ENCODE measurements at regions not wholly inside any gene's neighbourhood (a gene's known extent, or its start where the extent isn't known, plus 50 kb on each side); places are given as distances from the start of the nearest gene placed in this dataset.
"Not testable (repeated sequence)": the region's sequence is repeated elsewhere in the genome, so short reads cannot be mapped to it uniquely, and the experiment has no call there.

DNA sequence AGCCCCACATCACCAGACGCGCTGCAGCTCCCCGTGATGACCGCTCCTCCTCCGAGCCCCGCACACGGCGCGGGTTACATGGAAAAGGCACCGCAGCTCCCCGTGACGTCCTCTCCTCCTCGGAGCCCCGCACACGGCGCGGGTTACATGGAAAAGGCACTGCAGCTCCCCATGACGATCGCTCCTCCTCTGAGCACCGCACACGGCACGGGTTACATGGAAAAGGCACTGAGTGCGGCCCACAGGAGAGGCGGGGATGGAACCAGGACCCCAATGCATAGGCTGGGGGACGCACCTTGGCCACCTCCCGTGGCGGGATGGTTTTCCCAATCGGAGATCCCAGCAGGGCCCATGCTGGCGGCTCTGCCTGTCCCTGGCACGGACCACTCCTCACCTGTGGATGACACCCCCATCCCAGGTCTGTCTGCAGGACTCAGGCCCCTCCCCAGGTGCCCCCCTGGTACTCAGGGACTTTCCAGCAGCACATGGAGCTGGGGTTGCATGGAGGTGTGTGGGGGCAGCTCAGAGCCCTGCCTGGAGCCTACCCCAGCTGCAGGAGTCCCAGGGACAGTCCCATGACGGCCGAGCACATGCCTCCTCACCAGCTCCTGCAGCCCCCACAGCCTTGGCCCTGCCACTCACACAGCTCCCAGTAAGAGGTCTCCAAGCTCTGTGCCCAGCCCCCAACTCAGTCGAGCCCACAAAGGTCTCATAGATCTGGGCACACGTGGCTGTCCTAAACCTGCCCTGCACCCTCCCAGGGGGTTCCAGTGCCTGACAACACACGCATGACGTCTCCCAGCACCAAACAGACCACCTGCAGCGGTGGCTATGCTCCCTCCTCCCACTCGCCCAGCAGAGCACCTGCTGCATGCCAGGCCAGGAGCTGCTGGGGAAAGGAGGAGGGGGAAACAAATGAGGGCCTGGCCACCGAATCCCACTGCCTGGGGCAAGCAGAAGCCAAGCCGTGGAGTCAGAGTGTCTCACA is 166.6 kb downstream of the BRD1 start:
- no peaks in the 10 kb centered on the region for H3K9me3 ChIP-seq (ENCODE audit: control insufficient read depth, low read length)
- no peaks in the 10 kb centered on the region for H3K27me3 ChIP-seq (replicated peaks; ENCODE audit: control insufficient read depth, insufficient read depth, low read length, poor library complexity, severe bottlenecking)
- DNase-seq, result no peak
- no peak overlapping the region for H3K27ac ChIP-seq (ENCODE audit: insufficient read depth, low read length, poor library complexity, severe bottlenecking)
- no peaks in the 10 kb centered on the region for H3K36me3 ChIP-seq (ENCODE audit: control insufficient read depth, insufficient read depth, low read length)
- peaks cover 6% of the 10 kb centered on the region for H3K4me1 ChIP-seq (ENCODE audit: control insufficient read depth, insufficient read depth, low read length, poor library complexity, severe bottlenecking)
- no peak overlapping the region for H3K4me3 ChIP-seq (ENCODE audit: insufficient read depth, low read depth, low read length, poor library complexity, severe bottlenecking)

DNA sequence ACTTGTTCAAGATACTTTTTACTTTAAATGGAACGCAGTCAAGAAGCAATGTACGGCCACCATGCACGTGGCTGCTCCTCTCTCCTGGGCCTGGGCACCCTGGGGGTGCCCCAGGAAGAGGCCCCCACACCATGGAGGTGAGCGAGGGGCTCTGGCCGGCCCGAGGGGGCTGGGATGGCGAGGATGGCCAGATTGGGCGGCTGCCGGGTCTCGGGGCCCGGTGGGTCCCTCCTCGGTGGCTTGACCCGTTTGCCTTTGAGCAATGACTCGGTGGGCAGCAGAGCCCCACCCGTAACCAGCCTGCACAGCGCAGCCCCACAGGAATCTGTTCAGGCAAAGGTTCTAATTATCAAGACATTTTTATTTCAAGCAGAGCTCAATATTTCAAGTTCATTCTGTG is 167.4 kb downstream of the BRD1 start:
- DNase-seq, result no peak
- Histone ChIP-seq H3K4me1 (ENCODE audit: control insufficient read depth, insufficient read depth, low read length, poor library complexity, severe bottlenecking) (peaks cover 14% of the 10 kb centered on the region), H3K36me3 (ENCODE audit: control insufficient read depth, insufficient read depth, low read length) (no peaks in the 10 kb centered on the region), H3K9me3 (ENCODE audit: control insufficient read depth, low read length) (no peaks in the 10 kb centered on the region), H3K27ac (ENCODE audit: insufficient read depth, low read length, poor library complexity, severe bottlenecking) (no peak overlapping the region), H3K4me3 (ENCODE audit: insufficient read depth, low read depth, low read length, poor library complexity, severe bottlenecking) (no peak overlapping the region), H3K27me3 (replicated peaks; ENCODE audit: control insufficient read depth, insufficient read depth, low read length, poor library complexity, severe bottlenecking) (no peaks in the 10 kb centered on the region)

DNA sequence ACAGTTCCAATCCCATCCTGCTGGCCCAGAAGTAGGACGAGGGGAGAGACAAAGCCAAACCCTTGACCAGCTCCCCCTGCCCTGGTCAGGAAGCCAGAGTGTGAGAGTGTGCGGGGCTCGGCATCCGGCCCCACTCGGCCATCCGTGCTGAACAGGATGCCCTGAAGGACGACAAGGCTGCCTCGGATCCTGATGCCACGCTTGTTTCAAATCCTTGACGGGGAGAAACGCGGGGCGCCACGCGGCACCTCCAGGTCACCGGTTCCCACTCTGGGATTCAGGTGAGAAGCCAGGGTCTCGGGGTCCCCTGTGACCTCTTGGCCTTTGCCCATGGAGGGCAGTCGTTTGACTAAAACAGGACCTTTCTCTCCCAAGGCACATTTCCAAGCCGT is 167.8 kb downstream of the BRD1 start:
- no peak overlapping the region for H3K4me3 ChIP-seq (ENCODE audit: insufficient read depth, low read depth, low read length, poor library complexity, severe bottlenecking)
- H3K27ac ChIP-seq (ENCODE audit: insufficient read depth, low read length, poor library complexity, severe bottlenecking), result no peak overlapping the region
- peaks cover 16% of the 10 kb centered on the region for H3K4me1 ChIP-seq (ENCODE audit: control insufficient read depth, insufficient read depth, low read length, poor library complexity, severe bottlenecking)
- no peak for DNase-seq
- H3K27me3 ChIP-seq (replicated peaks; ENCODE audit: control insufficient read depth, insufficient read depth, low read length, poor library complexity, severe bottlenecking), result no peaks in the 10 kb centered on the region
- H3K36me3 ChIP-seq (ENCODE audit: control insufficient read depth, insufficient read depth, low read length), result no peaks in the 10 kb centered on the region
- H3K9me3 ChIP-seq (ENCODE audit: control insufficient read depth, low read length), result no peaks in the 10 kb centered on the region

DNA sequence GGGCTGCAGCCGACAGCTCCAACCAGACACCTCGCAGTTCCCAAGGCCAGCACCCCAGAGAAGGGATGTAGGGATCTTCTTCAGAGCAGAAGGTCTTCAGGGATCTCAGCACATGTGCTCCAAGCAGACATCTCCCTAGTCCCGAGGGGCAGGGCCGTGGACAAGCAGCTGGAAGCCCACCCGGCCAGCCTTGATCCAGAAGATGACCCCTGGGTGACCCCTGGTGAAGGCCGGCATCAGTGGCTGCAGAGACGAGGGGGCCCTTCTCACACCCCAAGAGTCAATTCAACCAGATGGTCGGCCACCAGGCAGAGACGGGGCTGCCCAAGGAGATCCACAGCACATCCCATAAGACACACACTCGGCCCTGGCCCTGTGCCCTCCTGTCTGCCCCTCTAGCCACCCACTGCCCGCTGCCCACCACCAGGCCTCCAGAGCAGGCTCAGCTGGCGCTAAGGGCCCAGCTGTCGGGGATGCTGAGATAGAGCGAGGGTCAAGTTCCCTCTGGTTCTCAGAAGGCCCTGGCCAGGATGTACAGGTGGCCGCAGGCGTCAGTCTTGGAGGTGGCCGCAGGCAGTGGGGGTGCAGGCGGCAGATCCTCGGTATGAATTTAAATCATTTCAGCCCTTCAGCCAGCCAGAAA is 168.3 kb downstream of the BRD1 start:
- no peaks in the 10 kb centered on the region for H3K36me3 ChIP-seq (ENCODE audit: control insufficient read depth, insufficient read depth, low read length)
- H3K27me3 ChIP-seq (replicated peaks; ENCODE audit: control insufficient read depth, insufficient read depth, low read length, poor library complexity, severe bottlenecking), result no peaks in the 10 kb centered on the region
- H3K4me3 ChIP-seq (ENCODE audit: insufficient read depth, low read depth, low read length, poor library complexity, severe bottlenecking), result no peak overlapping the region
- no peak for DNase-seq
- H3K4me1 ChIP-seq (ENCODE audit: control insufficient read depth, insufficient read depth, low read length, poor library complexity, severe bottlenecking), result peaks cover 16% of the 10 kb centered on the region
- H3K27ac ChIP-seq (ENCODE audit: insufficient read depth, low read length, poor library complexity, severe bottlenecking), result no peak overlapping the region
- no peaks in the 10 kb centered on the region for H3K9me3 ChIP-seq (ENCODE audit: control insufficient read depth, low read length)

DNA sequence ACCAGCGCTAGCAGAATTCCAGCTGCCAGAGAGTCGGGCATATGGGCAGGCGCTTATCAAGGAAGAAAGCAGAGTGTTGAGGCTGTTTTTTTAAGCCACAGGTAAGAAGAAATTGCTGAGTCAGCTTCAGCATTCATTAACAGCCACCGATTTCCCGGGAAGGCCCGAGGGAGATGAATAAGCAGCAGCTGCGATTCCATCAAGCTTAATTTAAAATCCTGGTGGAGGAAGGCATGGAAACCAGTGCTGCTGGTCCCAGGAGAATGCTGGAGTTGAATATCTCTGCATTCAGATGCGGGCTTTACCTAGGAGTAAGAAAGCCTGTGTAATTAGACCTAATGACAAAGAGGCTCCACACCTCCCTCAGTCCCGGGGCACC is 168.8 kb downstream of the BRD1 start:
- Histone ChIP-seq H3K27me3 (replicated peaks; ENCODE audit: control insufficient read depth, insufficient read depth, low read length, poor library complexity, severe bottlenecking) (no peaks in the 10 kb centered on the region), H3K9me3 (ENCODE audit: control insufficient read depth, low read length) (no peaks in the 10 kb centered on the region), H3K27ac (ENCODE audit: insufficient read depth, low read length, poor library complexity, severe bottlenecking) (no peak overlapping the region), H3K4me3 (ENCODE audit: insufficient read depth, low read depth, low read length, poor library complexity, severe bottlenecking) (no peak overlapping the region), H3K4me1 (ENCODE audit: control insufficient read depth, insufficient read depth, low read length, poor library complexity, severe bottlenecking) (peaks cover 16% of the 10 kb centered on the region), H3K36me3 (ENCODE audit: control insufficient read depth, insufficient read depth, low read length) (no peaks in the 10 kb centered on the region)
- no peak for DNase-seq

DNA sequence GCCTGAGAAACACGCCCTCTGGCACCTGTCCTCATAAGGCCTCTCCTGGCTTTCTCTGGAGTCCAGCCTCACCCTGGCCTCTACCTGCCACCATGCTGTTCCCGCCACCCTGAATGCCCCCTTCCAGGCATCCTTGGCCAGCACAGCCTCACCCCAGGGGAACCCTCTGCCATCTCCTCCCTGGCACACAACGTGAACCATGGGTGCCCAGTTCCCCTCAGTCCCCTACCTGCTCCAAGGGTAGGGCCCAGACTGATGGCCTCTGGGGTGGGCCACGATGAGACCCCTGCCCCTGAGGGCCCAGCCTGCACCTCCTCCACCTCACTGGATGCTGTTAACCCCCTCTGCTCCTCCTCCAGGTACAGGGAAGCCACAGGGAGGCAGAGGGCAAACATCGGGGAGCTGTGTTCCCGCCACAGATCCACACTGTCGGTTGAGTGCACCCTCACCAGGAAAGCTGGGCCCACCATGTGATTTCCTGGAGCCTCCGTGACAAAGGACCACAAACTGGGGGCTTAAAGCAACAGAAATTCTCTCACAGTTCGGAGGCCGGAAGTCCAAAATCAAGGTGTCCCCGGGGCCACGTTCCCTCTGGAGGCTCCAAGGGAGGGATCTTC is 169.6 kb downstream of the BRD1 start:
- no peaks in the 10 kb centered on the region for H3K36me3 ChIP-seq (ENCODE audit: control insufficient read depth, insufficient read depth, low read length)
- H3K4me3 ChIP-seq (ENCODE audit: insufficient read depth, low read depth, low read length, poor library complexity, severe bottlenecking), result peak overlapping the region; percentile 82
- no peak overlapping the region for H3K27ac ChIP-seq (ENCODE audit: insufficient read depth, low read length, poor library complexity, severe bottlenecking)
- H3K27me3 ChIP-seq (replicated peaks; ENCODE audit: control insufficient read depth, insufficient read depth, low read length, poor library complexity, severe bottlenecking), result no peaks in the 10 kb centered on the region
- peaks cover 16% of the 10 kb centered on the region for H3K4me1 ChIP-seq (ENCODE audit: control insufficient read depth, insufficient read depth, low read length, poor library complexity, severe bottlenecking)
- no peaks in the 10 kb centered on the region for H3K9me3 ChIP-seq (ENCODE audit: control insufficient read depth, low read length)
- no peak for DNase-seq

DNA sequence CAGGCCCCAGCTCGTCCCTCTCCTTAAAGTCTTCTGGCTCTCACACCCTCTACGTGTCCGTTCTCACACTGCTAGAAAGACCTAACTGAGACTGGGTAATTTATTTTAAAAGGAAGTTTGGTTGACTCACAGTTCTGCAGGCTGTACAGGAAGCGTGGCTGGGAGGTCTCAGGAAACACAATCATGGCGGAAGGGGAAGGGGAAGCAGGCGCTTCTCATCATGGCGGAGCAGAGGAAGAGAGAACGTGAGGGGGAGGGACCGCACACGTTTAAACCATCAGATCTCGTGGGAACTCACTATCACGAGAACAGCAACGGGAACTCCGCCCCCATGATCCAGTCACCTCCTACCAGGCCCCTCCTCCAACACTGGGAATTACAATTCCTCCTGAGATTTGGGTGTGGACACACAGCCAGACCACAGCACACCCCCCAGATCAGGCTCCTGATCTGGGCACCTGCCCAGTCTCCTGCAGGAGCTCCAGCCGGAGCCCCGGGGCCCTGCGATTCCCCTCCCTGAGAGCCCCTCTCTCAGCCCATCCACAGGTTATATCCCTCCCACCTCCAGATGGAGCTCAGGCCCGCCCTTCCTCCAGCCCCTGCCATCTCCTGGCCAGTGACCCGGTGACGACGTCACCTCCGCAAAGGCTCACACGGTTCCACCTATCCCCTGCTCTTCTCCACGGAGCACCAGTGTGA is 170.2 kb downstream of the BRD1 start:
- peak; percentile 45 to 65 (median 52) for DNase-seq
- Histone ChIP-seq H3K4me1 (ENCODE audit: control insufficient read depth, insufficient read depth, low read length, poor library complexity, severe bottlenecking) (peaks cover 16% of the 10 kb centered on the region), H3K27ac (ENCODE audit: insufficient read depth, low read length, poor library complexity, severe bottlenecking) (peak overlapping the region; percentile 51), H3K27me3 (replicated peaks; ENCODE audit: control insufficient read depth, insufficient read depth, low read length, poor library complexity, severe bottlenecking) (no peaks in the 10 kb centered on the region), H3K4me3 (ENCODE audit: insufficient read depth, low read depth, low read length, poor library complexity, severe bottlenecking) (peak overlapping the region; percentile 82), H3K36me3 (ENCODE audit: control insufficient read depth, insufficient read depth, low read length) (no peaks in the 10 kb centered on the region), H3K9me3 (ENCODE audit: control insufficient read depth, low read length) (no peaks in the 10 kb centered on the region)

DNA sequence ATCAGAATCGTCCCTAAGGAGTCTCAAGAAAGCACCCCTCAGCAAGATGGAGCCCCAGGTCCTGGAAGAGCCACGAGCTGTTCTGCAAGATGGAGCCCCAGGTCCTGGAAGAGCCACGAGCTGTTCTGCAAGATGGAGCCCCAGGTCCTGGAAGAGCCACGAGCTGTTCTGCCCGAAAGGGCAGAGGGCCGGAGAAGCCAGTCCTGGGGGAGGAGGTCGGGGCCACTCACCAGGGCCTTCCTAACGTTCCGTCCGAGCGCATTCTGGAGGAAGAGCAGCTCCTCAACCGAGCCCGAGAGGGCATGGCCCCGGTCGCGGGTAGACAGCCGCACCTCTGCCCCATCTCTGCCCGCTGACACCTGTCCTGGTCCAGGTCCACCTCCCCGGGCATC is 170.8 kb downstream of the BRD1 start:
- peak overlapping the region; percentile 82 for H3K4me3 ChIP-seq (ENCODE audit: insufficient read depth, low read depth, low read length, poor library complexity, severe bottlenecking)
- DNase-seq, result not testable (repeated sequence)

DNA sequence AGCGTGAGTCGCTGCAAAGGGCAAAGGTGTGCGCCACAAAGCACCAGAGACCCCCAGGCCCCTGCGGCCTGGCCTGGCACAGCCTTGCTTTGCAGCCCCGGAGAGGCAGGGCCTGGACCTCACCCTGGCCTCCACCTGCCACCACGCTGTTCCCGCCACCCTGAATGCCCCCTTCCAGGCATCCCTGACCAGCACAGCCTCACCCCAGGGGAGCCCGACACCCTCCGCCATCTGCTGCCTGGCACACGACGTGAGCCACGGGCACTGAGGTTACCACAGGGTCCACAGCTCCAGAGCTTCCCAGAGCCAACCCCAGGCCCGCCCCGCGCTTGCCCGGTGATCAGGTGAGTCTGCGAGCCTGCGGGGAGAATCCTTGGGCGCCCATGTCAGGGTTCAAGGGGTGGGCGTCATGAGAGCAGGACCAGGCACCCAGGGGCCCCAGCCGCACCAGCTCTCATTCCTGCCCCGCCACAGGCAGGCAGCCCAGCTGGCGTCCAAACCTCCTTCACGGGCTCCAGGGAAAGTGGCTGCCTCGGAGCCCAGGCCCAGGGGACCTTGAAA is 171.3 kb downstream of the BRD1 start:
- Histone ChIP-seq H3K9me3 (ENCODE audit: control insufficient read depth, low read length) (no peaks in the 10 kb centered on the region), H3K4me1 (ENCODE audit: control insufficient read depth, insufficient read depth, low read length, poor library complexity, severe bottlenecking) (peaks cover 16% of the 10 kb centered on the region), H3K27ac (ENCODE audit: insufficient read depth, low read length, poor library complexity, severe bottlenecking) (peak overlapping the region; percentile 51), H3K27me3 (replicated peaks; ENCODE audit: control insufficient read depth, insufficient read depth, low read length, poor library complexity, severe bottlenecking) (no peaks in the 10 kb centered on the region), H3K36me3 (ENCODE audit: control insufficient read depth, insufficient read depth, low read length) (no peaks in the 10 kb centered on the region), H3K4me3 (ENCODE audit: insufficient read depth, low read depth, low read length, poor library complexity, severe bottlenecking) (peak overlapping the region; percentile 82)
- no peak for DNase-seq

More for the DNA sequence above, 170.8 kb downstream of the BRD1 start:
- not testable (repeated sequence) for H3K27me3 ChIP-seq (replicated peaks; ENCODE audit: control insufficient read depth, insufficient read depth, low read length, poor library complexity, severe bottlenecking); H3K9me3 ChIP-seq (ENCODE audit: control insufficient read depth, low read length); H3K36me3 ChIP-seq (ENCODE audit: control insufficient read depth, insufficient read depth, low read length)
- Histone ChIP-seq H3K4me1 (ENCODE audit: control insufficient read depth, insufficient read depth, low read length, poor library complexity, severe bottlenecking) (peaks cover 16% of the 10 kb centered on the region), H3K27ac (ENCODE audit: insufficient read depth, low read length, poor library complexity, severe bottlenecking) (peak overlapping the region; percentile 51)
